ENCODE measurements at regions not wholly inside any gene's neighbourhood (a gene's known extent, or its start where the extent isn't known, plus 50 kb on each side); places are given as distances from the start of the nearest gene placed in this dataset.
A peak's percentile ranks its signal among the peaks of the same experiment; 100 is the strongest.

DNA sequence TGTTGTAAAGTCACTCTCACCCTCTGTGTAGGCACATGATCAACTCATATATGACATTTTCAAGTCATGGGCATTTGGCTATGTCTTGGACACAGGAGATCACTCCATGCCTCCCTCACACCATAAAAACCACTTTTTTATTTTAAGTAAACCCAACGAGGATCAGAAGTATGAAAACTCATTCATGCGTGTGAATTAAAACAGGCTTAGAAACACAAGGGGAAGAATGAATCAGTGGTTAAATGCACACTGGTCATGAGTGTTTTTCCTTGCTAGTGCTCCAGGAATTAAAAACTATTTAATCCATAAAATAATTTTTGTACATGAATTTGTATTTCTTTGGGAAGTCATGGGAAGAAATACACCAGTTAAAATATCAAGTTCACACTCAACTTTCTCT, 198.4 kb downstream of the GALC start:
- no peaks in the 10 kb centered on the region for H3K9me3 ChIP-seq (ENCODE audit: control insufficient read depth, low read depth, low read length)
- H3K27ac ChIP-seq (ENCODE audit: low read length) = no peak overlapping the region
- H3K27me3 ChIP-seq (ENCODE audit: control insufficient read depth, insufficient read depth, low read length) = no peaks in the 10 kb centered on the region
- H3K4me1 ChIP-seq (ENCODE audit: control insufficient read depth, insufficient read depth, low read length) = no peaks in the 10 kb centered on the region
- 88% methylated on average over 2 of the region's 2 CpGs for WGBS (ENCODE audit: insufficient coverage, low lambda C conversion rate)
- H3K36me3 ChIP-seq (ENCODE audit: control insufficient read depth, insufficient read depth, low read length) = no peaks in the 10 kb centered on the region
- DNase-seq = no peak
- no peak overlapping the region for H3K4me3 ChIP-seq (ENCODE audit: low read length)

DNA sequence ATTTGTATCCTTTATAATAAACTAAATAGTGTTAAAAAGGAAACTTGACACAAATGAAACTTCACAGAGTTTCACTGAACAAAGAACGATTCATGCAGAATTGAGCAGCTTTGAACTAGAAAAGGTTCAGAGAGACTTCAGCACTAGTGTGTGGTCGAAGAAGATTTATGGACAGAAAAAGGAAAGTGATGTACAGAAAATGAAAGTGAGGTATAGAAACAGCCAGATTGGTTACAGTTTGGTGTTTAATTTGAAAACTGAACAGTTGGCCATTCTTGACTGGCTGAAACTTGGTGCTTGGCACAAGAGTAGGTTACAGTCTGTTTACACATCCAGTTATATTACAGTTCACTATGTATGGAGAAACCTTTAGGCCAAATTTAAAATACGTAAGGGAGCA, 207.1 kb downstream of the GALC start:
- DNase-seq = no peak
- Histone ChIP-seq H3K27me3 (ENCODE audit: control insufficient read depth, insufficient read depth, low read length) (no peaks in the 10 kb centered on the region), H3K36me3 (ENCODE audit: control insufficient read depth, insufficient read depth, low read length) (no peaks in the 10 kb centered on the region), H3K27ac (ENCODE audit: low read length) (no peak overlapping the region), H3K4me1 (ENCODE audit: control insufficient read depth, insufficient read depth, low read length) (no peaks in the 10 kb centered on the region), H3K4me3 (ENCODE audit: low read length) (no peak overlapping the region), H3K9me3 (ENCODE audit: control insufficient read depth, low read depth, low read length) (peaks cover 9% of the 10 kb centered on the region)
- WGBS (ENCODE audit: insufficient coverage, low lambda C conversion rate) = no CpG with 5 or more reads among the region's 3 CpGs

DNA sequence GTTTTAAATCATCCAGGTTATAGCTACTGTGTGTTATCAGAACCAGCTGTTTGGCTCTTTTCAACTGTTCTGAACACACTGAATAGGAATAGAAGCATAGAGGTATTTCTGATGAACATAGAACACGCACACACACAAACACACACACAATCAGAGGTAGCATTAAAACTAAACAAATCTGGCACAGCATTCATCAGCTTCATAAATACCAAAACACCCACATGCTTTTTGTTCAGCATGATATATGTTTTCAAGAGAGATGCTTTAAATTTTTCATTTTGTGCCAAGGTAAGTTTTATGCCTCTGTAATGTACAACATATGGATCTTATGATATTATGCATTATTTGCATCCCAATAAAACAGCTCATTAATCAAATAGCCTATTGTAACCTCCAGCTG, 208.6 kb downstream of the GALC start:
- Histone ChIP-seq H3K27me3 (ENCODE audit: control insufficient read depth, insufficient read depth, low read length) (no peaks in the 10 kb centered on the region), H3K27ac (ENCODE audit: low read length) (no peak overlapping the region), H3K4me3 (ENCODE audit: low read length) (no peak overlapping the region), H3K36me3 (ENCODE audit: control insufficient read depth, insufficient read depth, low read length) (no peaks in the 10 kb centered on the region), H3K4me1 (ENCODE audit: control insufficient read depth, insufficient read depth, low read length) (no peaks in the 10 kb centered on the region), H3K9me3 (ENCODE audit: control insufficient read depth, low read depth, low read length) (peaks cover 9% of the 10 kb centered on the region)
- no CpG with 5 or more reads among the region's 1 CpG for WGBS (ENCODE audit: insufficient coverage, low lambda C conversion rate)
- DNase-seq = no peak

DNA sequence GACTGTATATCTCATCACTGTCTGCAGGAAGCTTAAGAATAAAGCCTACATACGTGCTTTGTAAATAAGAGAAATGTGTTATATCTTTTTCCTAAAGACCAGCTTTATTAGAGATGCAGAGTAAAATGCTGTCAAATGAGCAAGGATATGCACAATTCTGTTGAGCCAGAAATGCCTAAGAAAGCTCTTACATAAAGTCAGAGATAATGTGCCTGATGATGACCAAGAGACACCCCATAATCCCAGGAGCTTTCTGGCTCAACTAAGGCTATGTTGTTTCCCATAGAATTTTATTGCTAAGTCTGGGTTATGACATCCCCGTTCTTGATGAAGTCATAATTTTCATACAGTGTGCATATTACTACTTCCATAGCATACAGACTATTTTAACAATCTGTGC, 209.9 kb downstream of the GALC start:
- H3K9me3 ChIP-seq (ENCODE audit: control insufficient read depth, low read depth, low read length) = peaks cover 9% of the 10 kb centered on the region
- no peaks in the 10 kb centered on the region for H3K4me1 ChIP-seq (ENCODE audit: control insufficient read depth, insufficient read depth, low read length)
- 80% methylated on average over 1 of the region's 2 CpGs for WGBS (ENCODE audit: insufficient coverage, low lambda C conversion rate)
- no peaks in the 10 kb centered on the region for H3K27me3 ChIP-seq (ENCODE audit: control insufficient read depth, insufficient read depth, low read length)
- no peak overlapping the region for H3K4me3 ChIP-seq (ENCODE audit: low read length)
- H3K27ac ChIP-seq (ENCODE audit: low read length) = no peak overlapping the region
- no peak for DNase-seq
- H3K36me3 ChIP-seq (ENCODE audit: control insufficient read depth, insufficient read depth, low read length) = no peaks in the 10 kb centered on the region

DNA sequence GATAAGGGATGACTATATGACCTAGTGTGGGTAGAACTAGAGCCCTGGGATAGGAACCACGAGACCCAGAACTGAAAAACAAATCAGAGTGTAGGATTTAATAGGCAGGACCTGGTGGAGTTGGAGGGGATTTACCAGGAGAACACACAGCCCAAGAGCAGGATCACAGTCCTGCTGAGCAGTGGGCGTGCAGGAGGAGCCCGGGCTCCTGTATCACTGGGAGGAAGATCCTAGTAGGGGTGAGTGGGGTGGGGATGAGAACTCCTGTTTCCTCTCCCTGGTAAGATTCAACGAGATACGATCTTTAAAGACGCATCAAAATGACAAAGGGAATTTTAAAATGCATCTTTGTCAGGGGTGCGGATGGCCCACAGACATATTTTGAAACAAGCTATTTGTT, 220.1 kb downstream of the GALC start:
- no CpG with 5 or more reads among the region's 7 CpGs for WGBS (ENCODE audit: insufficient coverage, low lambda C conversion rate)
- no peak for DNase-seq
- Histone ChIP-seq H3K27ac (ENCODE audit: low read length) (no peak overlapping the region), H3K36me3 (ENCODE audit: control insufficient read depth, insufficient read depth, low read length) (no peaks in the 10 kb centered on the region), H3K27me3 (ENCODE audit: control insufficient read depth, insufficient read depth, low read length) (no peaks in the 10 kb centered on the region), H3K9me3 (ENCODE audit: control insufficient read depth, low read depth, low read length) (no peaks in the 10 kb centered on the region), H3K4me1 (ENCODE audit: control insufficient read depth, insufficient read depth, low read length) (no peaks in the 10 kb centered on the region), H3K4me3 (ENCODE audit: low read length) (no peak overlapping the region)

DNA sequence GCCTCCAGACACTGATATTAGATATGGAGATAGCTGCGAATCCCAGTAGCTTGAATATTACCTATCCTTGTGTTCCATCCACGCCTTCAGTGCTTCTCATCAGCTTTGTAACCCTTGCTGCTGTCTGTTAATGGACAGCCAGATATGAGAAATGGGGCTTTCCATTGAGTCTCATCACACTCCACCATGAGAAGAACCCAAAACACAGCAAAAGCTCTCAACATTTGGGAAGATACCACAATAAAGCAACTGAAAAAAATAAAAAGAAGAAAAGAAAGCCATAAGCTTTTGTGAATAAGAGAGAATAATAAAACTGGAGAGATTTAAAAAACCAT, 225.4 kb downstream of the GALC start:
- no CpG with 5 or more reads among the region's 2 CpGs for WGBS (ENCODE audit: insufficient coverage, low lambda C conversion rate)
- Histone ChIP-seq H3K36me3 (ENCODE audit: control insufficient read depth, insufficient read depth, low read length) (no peaks in the 10 kb centered on the region), H3K27ac (ENCODE audit: low read length) (no peak overlapping the region), H3K27me3 (ENCODE audit: control insufficient read depth, insufficient read depth, low read length) (no peaks in the 10 kb centered on the region), H3K4me3 (ENCODE audit: low read length) (no peak overlapping the region), H3K4me1 (ENCODE audit: control insufficient read depth, insufficient read depth, low read length) (no peaks in the 10 kb centered on the region), H3K9me3 (ENCODE audit: control insufficient read depth, low read depth, low read length) (no peaks in the 10 kb centered on the region)
- DNase-seq = no peak

DNA sequence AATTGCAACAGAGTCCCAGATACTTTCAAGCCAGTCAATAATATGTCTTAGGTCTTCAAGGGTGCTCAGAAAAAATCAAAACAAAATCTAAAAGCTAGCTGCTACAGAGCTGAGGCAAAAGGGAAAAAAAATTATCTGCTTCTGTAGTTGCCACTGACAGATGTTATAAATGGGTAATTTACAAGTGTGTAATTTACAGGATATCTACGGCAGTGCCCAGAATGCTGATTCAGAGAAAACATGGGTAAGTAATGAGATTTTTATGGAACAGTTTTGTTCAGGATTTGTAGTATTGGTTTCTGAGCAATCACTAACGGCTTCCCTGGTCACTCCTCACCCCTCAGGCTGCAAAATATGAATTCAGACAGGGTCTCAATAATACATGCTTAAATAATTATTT, 234.1 kb downstream of the GALC start:
- WGBS (ENCODE audit: insufficient coverage, low lambda C conversion rate) = 40% methylated on average over 2 of the region's 2 CpGs
- H3K4me1 ChIP-seq (ENCODE audit: control insufficient read depth, insufficient read depth, low read length) = no peaks in the 10 kb centered on the region
- no peak overlapping the region for H3K4me3 ChIP-seq (ENCODE audit: low read length)
- H3K27me3 ChIP-seq (ENCODE audit: control insufficient read depth, insufficient read depth, low read length) = no peaks in the 10 kb centered on the region
- H3K36me3 ChIP-seq (ENCODE audit: control insufficient read depth, insufficient read depth, low read length) = no peaks in the 10 kb centered on the region
- no peak overlapping the region for H3K27ac ChIP-seq (ENCODE audit: low read length)
- H3K9me3 ChIP-seq (ENCODE audit: control insufficient read depth, low read depth, low read length) = no peaks in the 10 kb centered on the region
- no peak for DNase-seq

DNA sequence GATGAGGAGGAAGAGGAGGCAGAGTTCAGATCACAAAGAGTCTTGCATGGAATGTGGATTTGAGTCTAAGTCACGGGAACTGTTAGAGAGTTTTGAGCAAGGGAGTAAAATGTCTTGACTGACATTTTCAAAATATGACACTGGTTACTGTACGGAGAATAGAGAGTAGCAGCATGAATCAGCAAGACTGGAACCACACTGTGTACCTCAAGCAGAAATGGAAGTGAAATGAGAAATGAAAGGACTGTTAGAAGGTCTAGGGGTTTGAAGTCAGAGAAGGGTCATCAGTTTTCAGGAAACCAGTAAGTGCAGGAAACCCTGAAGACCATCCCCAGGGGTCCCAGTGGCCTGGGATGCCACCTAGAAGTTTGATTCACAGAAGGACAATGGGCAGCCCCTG, 236.3 kb downstream of the GALC start:
- Histone ChIP-seq H3K9me3 (ENCODE audit: control insufficient read depth, low read depth, low read length) (no peaks in the 10 kb centered on the region), H3K27me3 (ENCODE audit: control insufficient read depth, insufficient read depth, low read length) (no peaks in the 10 kb centered on the region), H3K27ac (ENCODE audit: low read length) (no peak overlapping the region), H3K36me3 (ENCODE audit: control insufficient read depth, insufficient read depth, low read length) (no peaks in the 10 kb centered on the region), H3K4me3 (ENCODE audit: low read length) (no peak overlapping the region), H3K4me1 (ENCODE audit: control insufficient read depth, insufficient read depth, low read length) (no peaks in the 10 kb centered on the region)
- no CpG with 5 or more reads among the region's 2 CpGs for WGBS (ENCODE audit: insufficient coverage, low lambda C conversion rate)
- DNase-seq = no peak

DNA sequence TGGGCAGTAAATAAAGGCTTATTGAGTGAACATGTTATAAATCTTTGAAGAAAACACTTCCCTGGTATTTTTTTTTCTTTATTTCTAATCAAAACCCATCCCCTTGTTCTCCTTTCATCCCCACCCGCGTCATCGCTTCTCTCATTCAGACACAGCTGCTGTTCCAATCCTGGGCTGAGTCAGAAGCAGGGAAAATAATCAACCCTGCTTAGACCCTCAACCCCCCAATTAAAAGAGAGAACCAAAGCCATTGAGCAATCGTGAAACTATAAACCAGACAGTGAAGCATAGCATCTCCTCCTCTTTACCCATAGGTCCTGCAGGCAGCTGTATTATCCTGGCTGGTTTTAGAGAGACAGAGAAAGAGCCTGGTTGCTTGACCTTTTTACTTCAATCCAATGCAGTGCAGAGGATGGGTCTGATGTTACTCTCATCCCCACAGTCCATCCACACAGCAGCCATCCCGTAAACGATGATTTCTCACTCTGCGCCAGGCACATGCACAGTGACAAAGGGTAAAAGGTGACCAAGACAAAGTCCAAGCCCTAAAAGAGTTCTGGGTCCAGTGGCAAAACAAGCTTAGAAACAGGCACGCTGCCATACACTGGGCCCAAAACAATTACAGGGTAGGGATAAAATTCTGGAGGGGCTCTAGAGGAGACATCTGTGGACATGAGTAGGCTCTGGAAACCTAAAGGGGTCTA, 238.3 kb downstream of the GALC start:
- no peaks in the 10 kb centered on the region for H3K4me1 ChIP-seq (ENCODE audit: control insufficient read depth, insufficient read depth, low read length)
- no peaks in the 10 kb centered on the region for H3K27me3 ChIP-seq (ENCODE audit: control insufficient read depth, insufficient read depth, low read length)
- no peak overlapping the region for H3K4me3 ChIP-seq (ENCODE audit: low read length)
- H3K36me3 ChIP-seq (ENCODE audit: control insufficient read depth, insufficient read depth, low read length) = no peaks in the 10 kb centered on the region
- H3K9me3 ChIP-seq (ENCODE audit: control insufficient read depth, low read depth, low read length) = no peaks in the 10 kb centered on the region
- no peak overlapping the region for H3K27ac ChIP-seq (ENCODE audit: low read length)
- WGBS (ENCODE audit: insufficient coverage, low lambda C conversion rate) = 75% methylated on average over 3 of the region's 8 CpGs
- DNase-seq = no peak

DNA sequence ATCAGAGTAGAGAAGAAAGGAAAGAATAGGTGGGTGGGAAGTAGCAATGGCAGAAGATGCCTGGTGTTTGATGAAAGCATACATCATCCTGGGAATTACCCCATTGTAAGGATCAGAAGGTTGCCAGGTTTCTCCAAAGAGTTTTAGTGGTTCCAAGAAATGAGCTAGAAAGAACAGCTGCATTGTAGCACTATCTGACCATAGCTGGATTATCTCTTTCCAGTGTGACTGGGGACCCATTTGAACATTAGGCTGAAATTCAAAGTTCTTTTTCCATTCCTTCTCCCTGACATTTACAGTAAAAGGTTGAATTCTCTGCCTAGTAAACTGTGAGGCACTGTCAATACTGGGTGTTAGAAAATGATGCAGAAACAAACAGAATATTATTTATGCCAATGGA, 244.4 kb downstream of the GALC start:
- Histone ChIP-seq H3K27me3 (ENCODE audit: control insufficient read depth, insufficient read depth, low read length) (no peaks in the 10 kb centered on the region), H3K27ac (ENCODE audit: low read length) (no peak overlapping the region), H3K4me3 (ENCODE audit: low read length) (no peak overlapping the region), H3K36me3 (ENCODE audit: control insufficient read depth, insufficient read depth, low read length) (no peaks in the 10 kb centered on the region), H3K4me1 (ENCODE audit: control insufficient read depth, insufficient read depth, low read length) (no peaks in the 10 kb centered on the region), H3K9me3 (ENCODE audit: control insufficient read depth, low read depth, low read length) (no peaks in the 10 kb centered on the region)
- no peak for DNase-seq

DNA sequence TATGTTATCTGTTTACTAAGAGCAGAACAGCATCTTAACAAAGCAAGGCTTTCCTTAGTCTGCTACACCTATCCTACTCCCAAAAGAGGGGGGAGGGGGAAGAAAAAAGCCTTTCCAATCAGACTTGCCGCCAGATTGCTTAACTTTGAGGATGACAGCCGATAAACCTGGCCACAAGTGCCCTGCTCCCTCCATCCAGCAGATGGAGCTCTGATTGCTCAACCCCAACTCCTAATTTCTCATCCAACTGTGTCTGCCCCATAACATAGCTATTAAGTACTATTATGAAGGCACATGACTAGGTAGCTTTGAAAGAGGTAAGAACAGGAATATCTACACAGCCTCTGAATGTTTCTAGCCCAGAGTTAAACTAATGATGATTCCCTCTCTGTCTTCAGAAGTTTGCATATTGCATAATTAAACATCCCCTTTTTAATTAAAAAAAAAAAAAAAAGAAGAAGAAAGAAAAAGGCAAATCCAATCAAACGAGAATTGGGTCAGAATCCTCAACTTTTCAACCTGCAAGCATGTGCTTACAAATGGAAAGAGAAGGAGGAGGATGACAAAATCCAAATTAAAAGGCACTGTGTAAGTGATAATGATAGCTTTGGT, 247.4 kb downstream of the GALC start:
- peak in 1 of 2 donors; percentile 4 for DNase-seq
- 40% methylated on average over 1 of the region's 3 CpGs for WGBS (ENCODE audit: insufficient coverage, low lambda C conversion rate)

More for the DNA sequence above, 247.4 kb downstream of the GALC start:
- Histone ChIP-seq H3K27me3 (ENCODE audit: control insufficient read depth, insufficient read depth, low read length) (no peaks in the 10 kb centered on the region), H3K9me3 (ENCODE audit: control insufficient read depth, low read depth, low read length) (no peaks in the 10 kb centered on the region), H3K4me3 (ENCODE audit: low read length) (no peak overlapping the region), H3K4me1 (ENCODE audit: control insufficient read depth, insufficient read depth, low read length) (no peaks in the 10 kb centered on the region), H3K27ac (ENCODE audit: low read length) (no peak overlapping the region), H3K36me3 (ENCODE audit: control insufficient read depth, insufficient read depth, low read length) (no peaks in the 10 kb centered on the region)

All from large intestine (tissue), 3 donors.